A549 (cell line): ENCODE measurements at regions not wholly inside any gene's neighbourhood (a gene's known extent, or its start where the extent isn't known, plus 50 kb on each side); places are given as distances from the start of the nearest gene placed in this dataset.

ENCODE experiments used
- CBX2 ChIP-seq: fragments of 200-600 bp; sonication (generic); IDR thresholded peaks from 2 replicates; pipeline ENCODE4 v1.6.1; 2016; ENCODE audit warnings: low read depth, mild to moderate bottlenecking, borderline replicate concordance
- E2F6 ChIP-seq: IDR thresholded peaks from 2 replicates; pipeline ENCODE4 v1.6.1; 2012; ENCODE audit warnings: low read depth, borderline replicate concordance
- HDAC2 ChIP-seq: fragments of 200-600 bp; sonication (generic); IDR thresholded peaks from 2 replicates; pipeline ENCODE4 v1.6.1; 2016
- MAFK ChIP-seq: fragments of 450-650 bp; IDR thresholded peaks from 2 replicates; pipeline ENCODE4 v1.6.1; 2014; ENCODE audit not compliant: partially characterized antibody
- MAX ChIP-seq: IDR thresholded peaks from 2 replicates; pipeline ENCODE4 v1.6.1; 2012
- REST ChIP-seq: fragments of 200-600 bp; sonication (generic); IDR thresholded peaks from 2 replicates; pipeline ENCODE4 v1.6.1; 2016; ENCODE audit warnings: antibody characterized with exemption, mild to moderate bottlenecking, moderate library complexity
- SREBF2 ChIP-seq: fragments of 450-650 bp; IDR thresholded peaks from 2 replicates; pipeline ENCODE4 v1.6.1; 2014; ENCODE audit warnings: mild to moderate bottlenecking, moderate library complexity
- TF ChIP-seq, protein P1 (sequence below): fragments of >200 bp; sonication (Bioruptor Twin); formaldehyde crosslinking; IDR thresholded peaks from 3 replicates; pipeline ENCODE4 v1.5.1; 2016
- TF ChIP-seq, protein P2 (sequence below): IDR thresholded peaks from 2 replicates; pipeline ENCODE4 v1.6.1; 2012

GRCh38 chr16:72542102-72542501 is 370.1 kb upstream of the PMFBP1 start:
- TF ChIP-seq CBX2 (no peak), SREBF2 (no peak), MAFK (no peak), MAX (no peak), HDAC2 (no peak), E2F6 (no peak), REST (no peak)
- TF ChIP-seq, protein P1, sequence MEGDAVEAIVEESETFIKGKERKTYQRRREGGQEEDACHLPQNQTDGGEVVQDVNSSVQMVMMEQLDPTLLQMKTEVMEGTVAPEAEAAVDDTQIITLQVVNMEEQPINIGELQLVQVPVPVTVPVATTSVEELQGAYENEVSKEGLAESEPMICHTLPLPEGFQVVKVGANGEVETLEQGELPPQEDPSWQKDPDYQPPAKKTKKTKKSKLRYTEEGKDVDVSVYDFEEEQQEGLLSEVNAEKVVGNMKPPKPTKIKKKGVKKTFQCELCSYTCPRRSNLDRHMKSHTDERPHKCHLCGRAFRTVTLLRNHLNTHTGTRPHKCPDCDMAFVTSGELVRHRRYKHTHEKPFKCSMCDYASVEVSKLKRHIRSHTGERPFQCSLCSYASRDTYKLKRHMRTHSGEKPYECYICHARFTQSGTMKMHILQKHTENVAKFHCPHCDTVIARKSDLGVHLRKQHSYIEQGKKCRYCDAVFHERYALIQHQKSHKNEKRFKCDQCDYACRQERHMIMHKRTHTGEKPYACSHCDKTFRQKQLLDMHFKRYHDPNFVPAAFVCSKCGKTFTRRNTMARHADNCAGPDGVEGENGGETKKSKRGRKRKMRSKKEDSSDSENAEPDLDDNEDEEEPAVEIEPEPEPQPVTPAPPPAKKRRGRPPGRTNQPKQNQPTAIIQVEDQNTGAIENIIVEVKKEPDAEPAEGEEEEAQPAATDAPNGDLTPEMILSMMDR = no peak
- TF ChIP-seq, protein P2, sequence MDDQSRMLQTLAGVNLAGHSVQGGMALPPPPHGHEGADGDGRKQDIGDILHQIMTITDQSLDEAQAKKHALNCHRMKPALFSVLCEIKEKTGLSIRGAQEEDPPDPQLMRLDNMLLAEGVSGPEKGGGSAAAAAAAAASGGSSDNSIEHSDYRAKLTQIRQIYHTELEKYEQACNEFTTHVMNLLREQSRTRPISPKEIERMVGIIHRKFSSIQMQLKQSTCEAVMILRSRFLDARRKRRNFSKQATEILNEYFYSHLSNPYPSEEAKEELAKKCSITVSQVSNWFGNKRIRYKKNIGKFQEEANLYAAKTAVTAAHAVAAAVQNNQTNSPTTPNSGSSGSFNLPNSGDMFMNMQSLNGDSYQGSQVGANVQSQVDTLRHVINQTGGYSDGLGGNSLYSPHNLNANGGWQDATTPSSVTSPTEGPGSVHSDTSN = no peak
